ENCODE measurements at regions not wholly inside any gene's neighbourhood (a gene's known extent, or its start where the extent isn't known, plus 50 kb on each side); places are given as distances from the start of the nearest gene placed in this dataset.

DNA sequence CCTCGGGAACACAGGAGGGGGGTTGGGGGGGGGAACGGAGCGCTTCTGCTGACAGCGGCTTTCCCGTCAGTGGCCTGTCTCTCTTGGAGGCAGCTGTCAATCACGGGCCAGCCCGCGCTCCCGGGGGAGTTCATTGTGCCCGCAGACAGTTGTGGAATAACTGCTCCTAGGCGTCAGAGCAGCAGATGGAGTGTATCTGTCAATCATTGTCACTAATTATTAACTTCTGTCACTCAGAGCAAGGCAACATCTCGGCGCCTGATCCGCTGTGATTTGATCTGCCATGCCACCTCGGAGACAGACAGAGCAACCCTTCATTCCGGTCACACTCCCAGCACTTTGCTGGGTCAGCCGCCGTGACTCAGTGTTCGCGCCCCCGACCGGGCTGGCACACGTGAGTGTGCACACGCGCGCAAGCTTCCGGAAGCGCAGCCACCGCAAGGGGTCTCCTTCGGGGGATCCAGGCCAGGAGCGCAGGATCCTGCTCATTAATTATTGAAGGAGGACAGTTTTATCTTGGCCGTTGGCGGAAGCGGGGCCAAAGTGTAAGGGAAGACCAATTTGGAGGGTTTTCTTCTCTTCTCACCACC lies 75.8 kb downstream of the RRAGC start:
- TF ChIP-seq, protein P1, sequence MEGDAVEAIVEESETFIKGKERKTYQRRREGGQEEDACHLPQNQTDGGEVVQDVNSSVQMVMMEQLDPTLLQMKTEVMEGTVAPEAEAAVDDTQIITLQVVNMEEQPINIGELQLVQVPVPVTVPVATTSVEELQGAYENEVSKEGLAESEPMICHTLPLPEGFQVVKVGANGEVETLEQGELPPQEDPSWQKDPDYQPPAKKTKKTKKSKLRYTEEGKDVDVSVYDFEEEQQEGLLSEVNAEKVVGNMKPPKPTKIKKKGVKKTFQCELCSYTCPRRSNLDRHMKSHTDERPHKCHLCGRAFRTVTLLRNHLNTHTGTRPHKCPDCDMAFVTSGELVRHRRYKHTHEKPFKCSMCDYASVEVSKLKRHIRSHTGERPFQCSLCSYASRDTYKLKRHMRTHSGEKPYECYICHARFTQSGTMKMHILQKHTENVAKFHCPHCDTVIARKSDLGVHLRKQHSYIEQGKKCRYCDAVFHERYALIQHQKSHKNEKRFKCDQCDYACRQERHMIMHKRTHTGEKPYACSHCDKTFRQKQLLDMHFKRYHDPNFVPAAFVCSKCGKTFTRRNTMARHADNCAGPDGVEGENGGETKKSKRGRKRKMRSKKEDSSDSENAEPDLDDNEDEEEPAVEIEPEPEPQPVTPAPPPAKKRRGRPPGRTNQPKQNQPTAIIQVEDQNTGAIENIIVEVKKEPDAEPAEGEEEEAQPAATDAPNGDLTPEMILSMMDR (IDR thresholded peaks at IDR 0.05): no peak
- TF ChIP-seq POLR2A (IDR thresholded peaks at IDR 0.05): no peak

Data from vagina (tissue), 2 donors.